VCaP (cell line): ENCODE measurements at regions not wholly inside any gene's neighbourhood (a gene's known extent, or its start where the extent isn't known, plus 50 kb on each side); places are given as distances from the start of the nearest gene placed in this dataset.

Source experiments
- H3K27ac ChIP-seq: fragments of 450-650 bp; 2 replicates; pipeline ENCODE4 v1.5.1; 2017
- TF ChIP-seq, protein P1 (sequence below): fragments of 450-650 bp; conservative IDR thresholded peaks from 2 replicates; pipeline ENCODE4 v1.5.1; 2017; ENCODE audit warnings: mild to moderate bottlenecking, moderate library complexity

- TF ChIP-seq, protein P1, sequence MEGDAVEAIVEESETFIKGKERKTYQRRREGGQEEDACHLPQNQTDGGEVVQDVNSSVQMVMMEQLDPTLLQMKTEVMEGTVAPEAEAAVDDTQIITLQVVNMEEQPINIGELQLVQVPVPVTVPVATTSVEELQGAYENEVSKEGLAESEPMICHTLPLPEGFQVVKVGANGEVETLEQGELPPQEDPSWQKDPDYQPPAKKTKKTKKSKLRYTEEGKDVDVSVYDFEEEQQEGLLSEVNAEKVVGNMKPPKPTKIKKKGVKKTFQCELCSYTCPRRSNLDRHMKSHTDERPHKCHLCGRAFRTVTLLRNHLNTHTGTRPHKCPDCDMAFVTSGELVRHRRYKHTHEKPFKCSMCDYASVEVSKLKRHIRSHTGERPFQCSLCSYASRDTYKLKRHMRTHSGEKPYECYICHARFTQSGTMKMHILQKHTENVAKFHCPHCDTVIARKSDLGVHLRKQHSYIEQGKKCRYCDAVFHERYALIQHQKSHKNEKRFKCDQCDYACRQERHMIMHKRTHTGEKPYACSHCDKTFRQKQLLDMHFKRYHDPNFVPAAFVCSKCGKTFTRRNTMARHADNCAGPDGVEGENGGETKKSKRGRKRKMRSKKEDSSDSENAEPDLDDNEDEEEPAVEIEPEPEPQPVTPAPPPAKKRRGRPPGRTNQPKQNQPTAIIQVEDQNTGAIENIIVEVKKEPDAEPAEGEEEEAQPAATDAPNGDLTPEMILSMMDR = no peak
- H3K27ac ChIP-seq = no peak overlapping the region; the same call in 1 of the 2 replicates
Observed at GRCh38 chr2:15768142-15768541, 172.2 kb upstream of the MYCN start.

DNA sequence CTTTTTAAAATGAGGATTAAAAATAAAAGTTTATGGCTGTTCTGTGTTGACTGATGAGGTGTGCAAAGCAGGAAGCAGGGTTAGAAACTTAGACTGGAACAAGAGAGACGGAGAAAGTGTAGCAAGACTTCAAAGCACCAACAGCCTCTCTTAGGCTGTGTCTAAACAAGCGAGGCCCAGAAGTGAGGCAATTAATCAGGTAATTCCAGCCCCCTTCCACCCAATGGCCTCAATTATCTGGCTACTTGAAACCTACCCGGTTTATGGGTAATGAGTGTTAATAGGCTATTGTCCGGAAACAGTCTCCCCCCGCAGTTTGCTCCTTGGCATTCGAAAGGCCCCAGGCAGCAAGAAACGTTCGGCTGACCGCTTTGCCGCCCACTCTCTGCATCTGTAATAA, 171.7 kb upstream of the MYCN start:
- no peak overlapping the region; the same call in 1 of the 2 replicates for H3K27ac ChIP-seq
- TF ChIP-seq, protein P1 = no peak

DNA sequence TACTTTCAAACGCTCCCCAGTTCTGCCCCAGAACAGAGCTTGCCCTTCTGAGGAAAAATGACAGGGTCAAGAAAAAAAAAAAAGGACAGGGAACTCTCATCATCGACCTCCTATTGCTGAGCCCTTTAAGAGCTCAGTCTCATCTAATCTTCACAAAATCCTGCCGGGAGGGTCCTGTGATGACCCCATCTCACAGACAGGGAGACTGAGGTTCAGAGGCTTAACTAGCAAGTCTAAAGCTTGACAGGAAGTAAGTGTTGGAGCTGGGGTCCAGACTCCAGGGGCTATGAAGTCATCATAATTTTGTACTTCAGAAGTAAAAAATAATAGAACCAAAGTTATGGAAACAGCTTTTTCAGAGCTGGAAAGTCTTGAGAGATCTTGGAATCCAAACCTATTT, 171.1 kb upstream of the MYCN start:
- TF ChIP-seq, protein P1 = no peak
- H3K27ac ChIP-seq = no peak overlapping the region

DNA sequence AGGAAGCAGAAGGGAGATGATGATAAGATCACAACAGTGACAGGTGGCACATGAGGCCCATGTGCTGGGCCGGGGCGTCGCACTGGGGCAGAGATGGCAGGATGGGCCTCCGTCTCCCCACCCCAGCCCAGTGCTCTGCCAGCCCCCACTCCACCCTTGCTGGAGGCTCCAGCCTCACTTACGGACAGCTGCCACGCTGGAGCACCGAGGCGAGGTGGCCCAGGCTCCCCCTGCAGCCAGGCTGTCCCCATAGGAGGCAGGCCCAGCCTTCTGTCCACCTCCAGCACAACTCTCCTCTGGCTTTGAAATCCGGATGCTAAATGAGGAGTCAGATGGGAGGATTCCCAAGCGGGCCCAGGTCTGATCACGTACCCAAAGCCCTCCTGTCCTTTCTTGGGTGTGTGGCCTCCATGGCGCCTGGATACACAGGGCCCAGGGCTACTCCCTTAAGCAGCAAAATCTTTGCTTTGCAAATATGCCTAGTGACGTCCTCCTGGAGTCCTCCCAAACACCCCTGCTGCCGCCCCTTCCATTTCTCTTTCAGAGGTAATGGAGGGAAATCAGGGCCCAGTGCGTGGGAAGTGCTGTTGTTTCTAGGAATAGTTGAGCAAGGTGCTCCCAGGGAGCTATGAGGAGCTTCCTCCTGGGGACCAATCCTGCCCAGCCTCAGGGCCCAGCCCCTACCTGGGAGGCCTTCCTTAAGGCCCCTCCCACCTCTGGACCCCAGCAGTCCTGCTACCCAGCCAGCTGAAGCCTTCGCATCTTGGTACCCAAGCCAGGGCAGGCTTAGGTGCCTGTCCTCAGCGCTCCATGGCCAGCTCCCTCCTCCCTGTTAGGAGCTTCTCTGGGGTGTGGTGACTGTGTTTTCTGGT, 170.4 kb upstream of the MYCN start:
- TF ChIP-seq, protein P1 = no peak
- no peak overlapping the region for H3K27ac ChIP-seq

- TF ChIP-seq, protein P1 = no peak
- H3K27ac ChIP-seq = no peak overlapping the region
Observed at GRCh38 chr2:15770606-15771005, 169.7 kb upstream of the MYCN start.

DNA sequence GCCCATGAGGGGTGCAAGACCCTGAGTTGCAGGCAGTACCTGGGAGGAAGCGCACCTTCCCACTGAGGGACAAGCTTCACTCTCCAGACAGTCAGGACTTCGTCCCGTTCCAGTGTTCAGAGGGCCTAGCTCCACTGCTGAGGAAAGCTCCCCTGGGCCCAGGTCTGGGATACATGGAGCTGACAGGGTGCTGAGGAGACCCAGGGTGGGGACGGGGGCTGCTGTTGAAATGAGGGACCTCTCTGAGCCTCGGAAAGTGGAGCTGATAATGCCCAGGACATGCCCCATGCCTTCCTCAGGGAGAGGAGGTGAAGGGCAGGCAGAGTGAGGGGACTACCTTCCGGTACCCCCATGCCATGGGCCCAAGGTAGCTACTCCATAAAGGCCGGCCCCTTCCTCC, 169.2 kb upstream of the MYCN start:
- TF ChIP-seq, protein P1 = no peak
- H3K27ac ChIP-seq = no peak overlapping the region

- H3K27ac ChIP-seq = no peak overlapping the region
Observed at GRCh38 chr2:15772086-15772595, 168.2 kb upstream of the MYCN start.

More at GRCh38 chr2:15772086-15772595, 168.2 kb upstream of the MYCN start:
- TF ChIP-seq, protein P1 = no peak
